CD4-positive, CD25-positive, alpha-beta regulatory T cell (primary cell): ENCODE measurements at regions not wholly inside any gene's neighbourhood (a gene's known extent, or its start where the extent isn't known, plus 50 kb on each side); places are given as distances from the start of the nearest gene placed in this dataset.
"Not testable (repeated sequence)": the region's sequence is repeated elsewhere in the genome, so short reads cannot be mapped to it uniquely, and the experiment has no call there.

ENCODE experiments used
- ATAC-seq, 2 donors: fragments of 150-1000 bp; cut with Tn5 transposase; one replicate each; pipeline ENCODE4 v1.10.0; 2021; ENCODE audit warnings: low read depth in 2 of 2, moderate number of reproducible peaks in 2 of 2, moderate library complexity in 1 of 2
- DNase-seq, 3 donors: peaks; one replicate each; pipeline versions ENCODE4 v3.0.0 to v3.0.0-alpha.2; 2012 to 2022; ENCODE audit warnings: mixed read lengths in 1 of 3
- H3K27ac ChIP-seq: one replicate; pipeline ENCODE4 v1.7.0; 2013; ENCODE audit warnings: mild to moderate bottlenecking, low read length; ENCODE audit not compliant: insufficient read depth, poor library complexity, severe bottlenecking
- H3K27me3 ChIP-seq: one replicate; pipeline ENCODE4 v1.7.0; 2013; ENCODE audit warnings: low read length; ENCODE audit not compliant: control insufficient read depth, insufficient read depth
- H3K36me3 ChIP-seq: one replicate; pipeline ENCODE4 v1.7.0; 2013; ENCODE audit warnings: mild to moderate bottlenecking, low read length, moderate library complexity; ENCODE audit not compliant: control insufficient read depth, insufficient read depth
- H3K4me1 ChIP-seq: 2 replicates; pipeline ENCODE4 v1.7.0; 2013; ENCODE audit warnings: mild to moderate bottlenecking, low read length; ENCODE audit not compliant: insufficient read depth, control insufficient read depth, poor library complexity, severe bottlenecking
- H3K4me3 ChIP-seq: one replicate; pipeline ENCODE4 v1.7.0; 2013; ENCODE audit warnings: low read depth, mild to moderate bottlenecking, low read length, moderate library complexity
- H3K9me3 ChIP-seq, 2 experiments: 1 replicate in 1 of 2; 2 replicates in 1 of 2; pipeline ENCODE4 v1.7.0; 2013; ENCODE audit warnings: low read length in 2 of 2, mild to moderate bottlenecking in 1 of 2, moderate library complexity in 1 of 2; ENCODE audit not compliant: control insufficient read depth in 2 of 2
- H3K27ac Mint-ChIP-seq, 3 donors: one replicate each; pipeline ENCODE4 v1.8.0; 2020 to 2022; ENCODE audit warnings: mild to moderate bottlenecking in 3 of 3, mixed read lengths in 3 of 3, moderate library complexity in 2 of 3
- H3K27me3 Mint-ChIP-seq: one replicate; pipeline ENCODE4 v1.8.0; 2022; ENCODE audit warnings: mild to moderate bottlenecking, mixed read lengths
- H3K36me3 Mint-ChIP-seq: one replicate; pipeline ENCODE4 v1.8.0; 2020; ENCODE audit warnings: mixed read lengths
- H3K4me1 Mint-ChIP-seq, 4 donors: one replicate each; pipeline ENCODE4 v1.8.0; 2020 to 2022; ENCODE audit warnings: mixed read lengths in 4 of 4, mild to moderate bottlenecking in 1 of 4
- H3K4me3 Mint-ChIP-seq, 4 donors: one replicate each; pipeline ENCODE4 v1.8.0; 2020 to 2022; ENCODE audit warnings: mild to moderate bottlenecking in 4 of 4, mixed read lengths in 4 of 4, moderate library complexity in 3 of 4
- H3K9me3 Mint-ChIP-seq, 7 donors: one replicate each; pipeline ENCODE4 v1.8.0; 2020 to 2022; ENCODE audit warnings: mixed read lengths in 7 of 7, mild to moderate bottlenecking in 3 of 7, moderate library complexity in 2 of 7

DNA sequence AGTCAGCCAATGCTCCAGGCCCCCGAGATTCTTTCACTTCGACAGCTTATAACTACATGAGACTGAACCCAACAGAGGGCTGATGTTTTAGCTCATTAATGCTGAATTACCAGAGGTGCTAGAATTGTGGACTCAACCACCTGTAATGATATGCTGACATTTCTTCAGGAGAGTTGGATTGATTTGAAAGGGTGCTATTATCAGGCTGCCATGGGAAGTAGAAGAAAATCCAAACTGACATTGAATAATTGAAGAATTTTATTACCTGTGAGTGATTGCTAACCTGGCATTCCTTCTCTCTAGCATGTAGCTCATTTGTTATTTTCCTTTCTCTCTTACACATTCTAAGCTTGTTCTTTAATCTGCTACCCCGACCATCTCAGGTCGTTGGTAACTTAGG, 488.8 kb downstream of the PID1 start:
- no peaks in the 10 kb centered on the region for H3K36me3 Mint-ChIP-seq
- H3K27ac ChIP-seq: no peak overlapping the region
- H3K9me3 ChIP-seq: no peaks in the 10 kb centered on the region
- H3K4me3 ChIP-seq: no peak overlapping the region
- DNase-seq: no peak
- no peaks in the 10 kb centered on the region for H3K27me3 ChIP-seq
- no peaks in the 10 kb centered on the region for H3K27me3 Mint-ChIP-seq
- H3K4me1 Mint-ChIP-seq: no peaks in the 10 kb centered on the region
- H3K36me3 ChIP-seq: no peaks in the 10 kb centered on the region
- H3K27ac Mint-ChIP-seq: no peak overlapping the region
- no peaks in the 10 kb centered on the region for H3K4me1 ChIP-seq
- ATAC-seq: no peak
- H3K4me3 Mint-ChIP-seq: no peak overlapping the region
- peaks cover 3 to 23% (median 7%) of the 10 kb centered on the region in 7 donors for H3K9me3 Mint-ChIP-seq

DNA sequence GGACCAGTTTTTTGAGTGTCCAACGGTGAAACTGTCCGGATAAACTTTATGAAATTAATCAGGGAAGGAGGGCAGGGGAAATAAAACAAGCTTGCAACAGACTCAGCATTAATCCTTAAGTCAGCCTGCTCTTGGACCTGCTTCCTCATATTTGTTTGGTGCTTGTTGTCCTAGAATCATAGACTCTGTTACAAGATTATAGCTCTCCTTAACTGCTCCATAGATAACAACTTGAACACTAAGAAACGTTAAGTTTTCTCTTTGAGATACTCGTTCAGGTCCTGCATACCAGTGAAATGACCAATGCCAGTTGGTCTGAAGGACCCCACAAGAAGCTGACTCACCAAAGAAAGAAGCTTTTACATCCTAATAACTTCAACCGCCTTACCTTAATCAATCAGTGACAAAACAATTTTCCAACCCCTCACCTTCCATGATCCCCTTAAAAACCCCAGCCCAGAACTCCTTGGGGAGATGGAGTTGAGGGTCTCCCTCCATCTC, 493.2 kb downstream of the PID1 start:
- ATAC-seq (no peak), DNase-seq (no peak)
- H3K4me1 ChIP-seq: no peaks in the 10 kb centered on the region
- no peaks in the 10 kb centered on the region for H3K27me3 ChIP-seq
- Mint-ChIP-seq H3K9me3 (peaks cover 1 to 19% (median 7%) of the 10 kb centered on the region in 7 donors), H3K4me1 (no peaks in the 10 kb centered on the region), H3K4me3 (no peak overlapping the region), H3K36me3 (no peaks in the 10 kb centered on the region), H3K27ac (no peak overlapping the region), H3K27me3 (no peaks in the 10 kb centered on the region)
- H3K4me3 ChIP-seq: no peak overlapping the region
- no peak overlapping the region for H3K27ac ChIP-seq
- H3K9me3 ChIP-seq: no peaks in the 10 kb centered on the region
- H3K36me3 ChIP-seq: no peaks in the 10 kb centered on the region

DNA sequence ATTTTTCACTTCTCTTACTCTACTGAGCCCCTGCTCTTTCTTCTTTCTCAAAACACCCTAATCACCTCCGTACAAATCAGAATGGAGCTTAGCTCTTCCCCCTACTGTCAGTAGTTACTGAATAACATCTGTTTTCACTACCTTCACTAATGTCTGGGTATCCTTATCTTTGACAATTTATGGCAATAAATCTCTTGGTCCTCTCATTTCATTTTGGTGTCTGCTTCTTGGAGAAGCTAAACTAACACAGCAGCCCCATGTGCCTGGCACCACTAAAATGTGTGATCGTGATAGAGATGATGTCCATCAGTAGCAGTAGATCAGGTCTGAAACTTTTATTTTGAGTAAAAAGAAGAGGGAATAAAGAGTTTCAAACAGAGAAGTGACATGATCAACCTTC, 496.5 kb downstream of the PID1 start:
- DNase-seq: no peak
- Histone ChIP-seq H3K9me3 (no peaks in the 10 kb centered on the region), H3K36me3 (no peaks in the 10 kb centered on the region), H3K4me1 (no peaks in the 10 kb centered on the region), H3K27ac (no peak overlapping the region), H3K4me3 (no peak overlapping the region), H3K27me3 (no peaks in the 10 kb centered on the region)
- no peak for ATAC-seq
- Mint-ChIP-seq H3K36me3 (no peaks in the 10 kb centered on the region), H3K4me3 (no peak overlapping the region), H3K9me3 (peaks cover 0 to 17% (median 6%) of the 10 kb centered on the region in 7 donors), H3K27ac (no peak overlapping the region), H3K27me3 (no peaks in the 10 kb centered on the region), H3K4me1 (no peaks in the 10 kb centered on the region)

DNA sequence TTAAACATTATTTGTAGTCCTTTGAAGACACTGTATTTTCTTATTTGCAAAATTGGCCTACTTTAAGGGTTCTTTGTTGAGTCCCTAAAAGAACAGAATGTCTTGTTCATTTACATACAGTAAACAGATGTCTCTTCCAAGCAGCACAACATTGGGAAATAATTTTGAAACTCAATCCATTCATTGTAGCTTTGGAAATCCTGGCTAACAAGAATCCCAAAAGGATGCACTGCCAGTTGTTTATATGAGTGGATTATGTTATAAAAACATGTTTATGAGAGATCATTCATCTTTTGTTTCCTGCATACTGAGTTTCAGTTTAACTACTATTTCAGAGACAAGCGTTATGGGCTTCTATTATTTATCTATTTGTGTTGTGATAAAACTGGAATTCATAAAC, 499.3 kb downstream of the PID1 start:
- H3K27me3 Mint-ChIP-seq: no peaks in the 10 kb centered on the region
- no peaks in the 10 kb centered on the region for H3K36me3 ChIP-seq
- H3K27me3 ChIP-seq: no peaks in the 10 kb centered on the region
- no peak overlapping the region for H3K27ac Mint-ChIP-seq
- H3K27ac ChIP-seq: no peak overlapping the region
- H3K36me3 Mint-ChIP-seq: no peaks in the 10 kb centered on the region
- DNase-seq (no peak), ATAC-seq (no peak)
- H3K9me3 ChIP-seq: no peaks in the 10 kb centered on the region
- H3K4me3 ChIP-seq: no peak overlapping the region
- no peaks in the 10 kb centered on the region for H3K4me1 Mint-ChIP-seq
- no peaks in the 10 kb centered on the region for H3K4me1 ChIP-seq
- peaks cover 0 to 13% (median 4%) of the 10 kb centered on the region in 7 donors for H3K9me3 Mint-ChIP-seq
- no peak overlapping the region for H3K4me3 Mint-ChIP-seq

DNA sequence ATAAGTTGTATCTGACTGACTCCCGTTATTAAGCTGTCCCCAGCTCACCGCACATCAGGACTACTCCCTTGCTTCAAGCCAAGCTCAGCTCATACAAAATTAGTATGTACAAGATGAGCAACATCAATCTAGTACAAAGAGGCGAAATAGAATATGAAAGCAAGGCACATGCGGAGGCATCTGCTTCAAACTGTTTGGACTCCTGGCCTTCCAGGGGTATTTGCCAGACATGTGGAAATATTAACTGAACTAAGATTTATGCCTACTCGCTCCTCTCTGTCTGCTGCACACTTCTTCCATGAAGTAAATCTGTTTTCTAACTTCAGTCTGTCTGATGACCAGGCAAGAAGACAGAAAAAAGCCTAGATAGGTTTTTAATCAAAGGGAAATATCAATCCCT, 499.8 kb downstream of the PID1 start:
- H3K4me1 Mint-ChIP-seq: no peaks in the 10 kb centered on the region
- H3K4me1 ChIP-seq: no peaks in the 10 kb centered on the region
- no peaks in the 10 kb centered on the region for H3K36me3 ChIP-seq
- H3K27ac Mint-ChIP-seq: no peak overlapping the region
- no peaks in the 10 kb centered on the region for H3K27me3 ChIP-seq
- no peak overlapping the region for H3K4me3 ChIP-seq
- peaks cover 1 to 13% (median 5%) of the 10 kb centered on the region in 7 donors for H3K9me3 Mint-ChIP-seq
- no peak for DNase-seq
- no peak overlapping the region for H3K27ac ChIP-seq
- ATAC-seq: no peak
- H3K36me3 Mint-ChIP-seq: no peaks in the 10 kb centered on the region
- H3K27me3 Mint-ChIP-seq: no peaks in the 10 kb centered on the region
- H3K4me3 Mint-ChIP-seq: no peak overlapping the region
- H3K9me3 ChIP-seq: no peaks in the 10 kb centered on the region

DNA sequence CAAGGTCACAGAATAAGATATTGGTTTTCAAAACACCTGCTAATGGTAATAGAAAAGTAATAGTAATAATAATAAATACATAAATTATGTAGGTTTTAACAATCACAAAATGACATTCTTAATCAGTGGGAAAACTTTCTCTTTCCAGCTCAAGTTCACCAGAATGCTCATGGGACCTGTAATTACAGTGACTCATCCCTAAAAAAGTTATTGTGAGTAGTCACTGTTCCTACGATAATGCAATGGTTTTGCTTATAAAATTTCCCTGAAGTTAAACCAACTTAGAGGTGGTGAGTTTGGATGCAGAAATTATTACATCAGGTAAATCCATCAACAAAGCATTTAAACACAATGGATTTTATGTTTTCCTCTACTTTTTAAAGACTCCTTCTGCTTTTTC, 502.3 kb downstream of the PID1 start:
- Mint-ChIP-seq H3K9me3 (peaks cover 0 to 18% (median 6%) of the 10 kb centered on the region in 7 donors), H3K4me1 (no peaks in the 10 kb centered on the region), H3K27me3 (no peaks in the 10 kb centered on the region), H3K4me3 (no peak overlapping the region), H3K36me3 (no peaks in the 10 kb centered on the region), H3K27ac (no peak overlapping the region)
- Histone ChIP-seq H3K4me1 (no peaks in the 10 kb centered on the region), H3K27ac (no peak overlapping the region), H3K27me3 (no peaks in the 10 kb centered on the region), H3K4me3 (no peak overlapping the region), H3K36me3 (no peaks in the 10 kb centered on the region), H3K9me3 (no peaks in the 10 kb centered on the region)
- ATAC-seq: no peak
- DNase-seq: no peak

DNA sequence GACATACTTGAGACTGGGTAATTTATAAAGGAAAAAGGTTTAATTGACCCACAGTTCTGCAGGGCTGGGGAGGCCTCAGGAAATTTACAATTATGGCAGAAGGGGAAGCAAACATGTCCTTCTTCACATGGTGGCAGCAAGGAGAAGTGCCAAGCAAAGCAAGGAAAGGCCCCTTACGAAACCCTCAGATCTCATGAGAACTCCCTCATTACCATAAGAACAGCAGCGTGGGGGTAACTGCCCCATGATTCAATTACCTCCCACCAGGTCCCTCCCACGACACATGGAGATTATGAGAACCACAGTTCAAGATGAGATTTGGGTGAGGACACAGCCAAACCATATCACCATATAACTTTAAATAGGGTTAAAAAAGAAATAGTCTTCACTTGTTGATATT, 502.9 kb downstream of the PID1 start:
- H3K27me3 Mint-ChIP-seq, H3K36me3 Mint-ChIP-seq, H3K4me3 ChIP-seq, H3K27me3 ChIP-seq, H3K27ac ChIP-seq, ATAC-seq, H3K36me3 ChIP-seq, H3K9me3 ChIP-seq, H3K27ac Mint-ChIP-seq, H3K4me3 Mint-ChIP-seq, DNase-seq, H3K4me1 Mint-ChIP-seq, H3K4me1 ChIP-seq: not testable (repeated sequence)
- H3K9me3 Mint-ChIP-seq: peaks cover under 1 to 22% (median 8%) of the 10 kb centered on the region in 7 donors

DNA sequence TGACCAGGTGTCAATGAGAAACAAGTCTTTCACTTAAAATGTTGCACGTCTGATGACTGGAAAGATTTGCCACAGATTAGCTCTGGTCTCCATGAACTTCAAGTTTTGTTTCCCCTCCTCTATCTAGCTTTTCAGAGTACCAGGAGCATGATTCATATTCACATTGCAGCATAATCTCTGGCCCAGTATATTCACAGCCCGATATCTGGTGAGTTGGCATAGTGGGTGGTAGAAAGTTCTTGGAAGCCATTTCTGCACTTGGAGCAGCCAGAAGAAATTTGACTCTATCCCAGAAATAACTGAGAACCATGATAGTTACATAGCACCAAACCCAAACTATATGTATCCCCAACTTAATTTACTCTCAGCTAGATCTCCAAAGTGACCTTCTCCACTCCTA, 503.9 kb downstream of the PID1 start:
- H3K4me1 ChIP-seq: no peaks in the 10 kb centered on the region
- no peak for DNase-seq
- H3K36me3 Mint-ChIP-seq: no peaks in the 10 kb centered on the region
- no peak overlapping the region for H3K4me3 ChIP-seq
- no peak for ATAC-seq
- no peaks in the 10 kb centered on the region for H3K9me3 ChIP-seq
- H3K4me3 Mint-ChIP-seq: no peak overlapping the region
- H3K9me3 Mint-ChIP-seq: peaks cover 3 to 24% (median 6%) of the 10 kb centered on the region in 7 donors
- no peak overlapping the region for H3K27ac ChIP-seq
- no peak overlapping the region for H3K27ac Mint-ChIP-seq
- no peaks in the 10 kb centered on the region for H3K36me3 ChIP-seq
- H3K27me3 Mint-ChIP-seq: no peaks in the 10 kb centered on the region
- no peaks in the 10 kb centered on the region for H3K4me1 Mint-ChIP-seq
- no peaks in the 10 kb centered on the region for H3K27me3 ChIP-seq
